ENCODE measurements at regions not wholly inside any gene's neighbourhood (a gene's known extent, or its start where the extent isn't known, plus 50 kb on each side); places are given as distances from the start of the nearest gene placed in this dataset.
"Not testable (repeated sequence)": the region's sequence is repeated elsewhere in the genome, so short reads cannot be mapped to it uniquely, and the experiment has no call there.

DNA sequence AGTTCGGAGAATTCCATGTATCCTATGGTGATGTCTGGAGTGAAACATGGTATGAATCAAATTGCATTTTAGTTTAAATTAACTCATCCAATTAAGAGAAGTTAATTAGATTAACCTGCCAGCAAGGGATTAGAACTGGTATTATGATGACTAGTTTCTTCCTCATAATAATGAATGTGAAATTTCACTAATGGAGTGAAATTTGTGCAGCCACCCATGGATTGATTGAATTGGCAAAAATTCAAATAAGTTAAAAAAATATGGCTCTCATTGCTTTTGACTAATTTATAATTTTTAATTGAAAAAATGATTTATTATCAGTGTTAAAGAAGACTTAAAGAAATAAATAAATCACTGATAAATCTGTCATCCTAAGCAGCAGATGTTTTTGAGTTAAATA lies 232.0 kb downstream of the KCNRG start:
- no peaks in the 10 kb centered on the region for H3K9me3 Mint-ChIP-seq (ENCODE audit: low read depth)
- H3K27me3 Mint-ChIP-seq: peaks cover 2% of the 10 kb centered on the region
- peaks cover 22% of the 10 kb centered on the region for H3K4me1 Mint-ChIP-seq (ENCODE audit: low read depth)
- peaks cover 4% of the 10 kb centered on the region for H3K36me3 Mint-ChIP-seq
- H3K4me3 Mint-ChIP-seq: no peak overlapping the region
- no peak overlapping the region for H3K27ac Mint-ChIP-seq

- H3K27ac Mint-ChIP-seq: no peak overlapping the region
- peaks cover 22% of the 10 kb centered on the region for H3K4me1 Mint-ChIP-seq (ENCODE audit: low read depth)
- peaks cover 2% of the 10 kb centered on the region for H3K27me3 Mint-ChIP-seq
- no peaks in the 10 kb centered on the region for H3K9me3 Mint-ChIP-seq (ENCODE audit: low read depth)
- no peak overlapping the region for H3K4me3 Mint-ChIP-seq
- peaks cover 4% of the 10 kb centered on the region for H3K36me3 Mint-ChIP-seq
Observed at GRCh38 chr13:50248516-50249143, 233.4 kb downstream of the KCNRG start.

GRCh38 chr13:50249144-50249521 lies 233.9 kb downstream of the KCNRG start:
- Mint-ChIP-seq H3K4me3 (no peak overlapping the region), H3K36me3 (peaks cover 4% of the 10 kb centered on the region), H3K27ac (no peak overlapping the region), H3K9me3 (ENCODE audit: low read depth) (no peaks in the 10 kb centered on the region), H3K4me1 (ENCODE audit: low read depth) (peaks cover 22% of the 10 kb centered on the region), H3K27me3 (peaks cover 2% of the 10 kb centered on the region)

- Mint-ChIP-seq H3K27me3 (peaks cover 2% of the 10 kb centered on the region), H3K36me3 (peaks cover 4% of the 10 kb centered on the region), H3K9me3 (ENCODE audit: low read depth) (no peaks in the 10 kb centered on the region), H3K27ac (no peak overlapping the region), H3K4me3 (no peak overlapping the region), H3K4me1 (ENCODE audit: low read depth) (peaks cover 12% of the 10 kb centered on the region)
Observed at GRCh38 chr13:50250401-50250800, 235.2 kb downstream of the KCNRG start.

DNA sequence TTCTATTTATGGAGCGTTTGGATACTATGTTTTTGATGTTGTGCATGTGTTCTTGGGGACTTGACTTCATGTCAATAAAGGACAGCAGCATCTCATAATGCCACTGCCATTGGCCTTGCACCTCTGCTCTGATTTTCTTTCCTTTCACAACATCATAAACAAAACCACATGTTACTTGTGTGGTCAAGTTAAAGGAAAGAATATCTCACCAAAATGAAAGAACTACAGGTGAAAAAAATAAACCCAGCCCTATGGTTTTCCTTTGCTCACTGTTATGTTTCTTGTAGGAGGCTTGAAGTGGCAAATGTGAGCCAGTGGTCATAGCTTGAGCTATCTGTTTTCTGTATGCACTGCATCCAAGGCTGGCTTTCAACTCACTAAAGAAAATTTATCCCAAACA lies 240.4 kb downstream of the KCNRG start:
- Mint-ChIP-seq H3K36me3 (peaks cover 2% of the 10 kb centered on the region), H3K4me1 (ENCODE audit: low read depth) (peaks cover 25% of the 10 kb centered on the region), H3K27me3 (no peaks in the 10 kb centered on the region), H3K9me3 (ENCODE audit: low read depth) (no peaks in the 10 kb centered on the region), H3K4me3 (no peak overlapping the region), H3K27ac (no peak overlapping the region)

GRCh38 chr13:50256536-50257321 lies 241.5 kb downstream of the KCNRG start:
- H3K27ac Mint-ChIP-seq; H3K36me3 Mint-ChIP-seq; H3K27me3 Mint-ChIP-seq; H3K9me3 Mint-ChIP-seq (ENCODE audit: low read depth); H3K4me3 Mint-ChIP-seq: not testable (repeated sequence)
- peaks cover 25% of the 10 kb centered on the region for H3K4me1 Mint-ChIP-seq (ENCODE audit: low read depth)

DNA sequence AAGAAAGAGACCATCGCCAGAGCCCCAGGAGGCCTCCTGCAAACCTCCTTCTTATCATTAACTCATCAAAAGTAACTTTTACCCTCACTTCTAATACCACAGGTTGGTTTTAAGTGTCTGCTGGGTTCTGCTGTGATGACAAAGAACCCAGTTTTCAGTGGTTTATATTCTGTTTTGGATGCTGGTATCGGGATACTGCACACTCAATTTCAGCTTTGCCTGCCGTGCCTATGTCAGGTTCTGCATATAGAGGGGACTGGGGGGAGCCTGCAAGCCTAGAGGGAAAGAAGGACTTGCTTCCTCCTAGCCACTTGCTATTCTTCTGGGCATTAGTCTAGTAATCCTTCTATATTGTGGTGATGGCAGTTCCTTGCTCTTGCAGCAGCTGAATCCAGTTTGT lies 242.4 kb downstream of the KCNRG start:
- no peak overlapping the region for H3K27ac Mint-ChIP-seq
- H3K9me3 Mint-ChIP-seq (ENCODE audit: low read depth): no peaks in the 10 kb centered on the region
- no peaks in the 10 kb centered on the region for H3K36me3 Mint-ChIP-seq
- H3K4me1 Mint-ChIP-seq (ENCODE audit: low read depth): peaks cover 25% of the 10 kb centered on the region
- H3K27me3 Mint-ChIP-seq: peaks cover 2% of the 10 kb centered on the region
- H3K4me3 Mint-ChIP-seq: no peak overlapping the region

DNA sequence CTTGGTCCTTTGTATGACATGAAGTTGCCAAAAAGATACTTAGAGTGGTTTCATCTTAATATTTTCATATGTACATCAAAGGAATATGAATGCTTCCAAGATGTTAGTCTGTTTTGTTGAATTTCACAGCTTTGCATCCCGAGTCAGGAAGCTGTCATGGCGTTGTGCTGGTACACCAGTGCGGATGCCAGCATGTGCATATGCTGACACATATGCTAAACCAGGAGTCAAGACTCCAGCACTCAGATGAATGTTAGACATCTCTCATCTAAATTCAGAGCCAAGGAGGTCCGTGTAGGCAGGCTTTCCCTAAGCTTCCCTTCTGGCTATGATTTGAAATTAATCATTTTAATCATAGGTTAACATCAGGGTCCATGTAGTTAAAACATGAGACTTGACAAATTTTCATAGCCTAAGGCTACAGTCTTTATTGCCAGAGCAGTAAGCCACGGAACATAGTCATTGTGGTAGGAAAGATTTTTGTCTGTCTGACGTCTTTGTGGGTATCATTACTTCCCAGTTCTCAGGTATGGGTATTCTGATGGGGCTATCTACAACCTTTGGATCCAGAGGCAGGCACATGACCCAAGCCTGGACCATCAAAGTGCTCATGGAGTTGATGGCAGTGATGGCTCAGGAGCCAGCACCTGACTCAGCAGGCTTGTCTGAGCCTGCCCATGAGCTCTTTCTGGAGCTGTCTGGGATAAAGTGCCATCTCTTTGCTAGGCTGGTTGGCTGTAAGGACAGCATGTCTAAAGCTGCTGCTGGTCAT lies 246.1 kb downstream of the KCNRG start:
- Mint-ChIP-seq H3K27me3 (peaks cover 2% of the 10 kb centered on the region), H3K4me3 (no peak overlapping the region), H3K27ac (no peak overlapping the region), H3K9me3 (ENCODE audit: low read depth) (no peaks in the 10 kb centered on the region), H3K4me1 (ENCODE audit: low read depth) (peaks cover 16% of the 10 kb centered on the region), H3K36me3 (no peaks in the 10 kb centered on the region)

DNA sequence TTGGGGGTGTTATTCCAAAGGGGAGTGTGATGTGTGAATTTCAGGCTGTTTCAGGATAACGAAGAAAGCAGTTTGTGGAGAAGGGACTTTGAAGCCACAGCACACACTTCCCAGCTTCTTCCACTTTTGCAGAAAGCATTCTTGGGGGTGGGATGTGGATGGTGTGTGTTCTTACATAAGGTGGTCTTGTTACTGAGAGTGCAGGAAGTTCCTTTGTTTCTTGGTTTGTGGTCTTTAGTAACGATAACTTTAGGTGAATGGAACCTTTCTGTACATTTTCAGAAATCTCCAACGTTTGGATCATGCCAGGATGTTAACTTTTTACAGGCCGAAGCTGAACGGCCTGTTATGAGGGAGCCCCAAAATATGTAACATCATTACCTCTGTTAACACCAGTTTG lies 251.8 kb downstream of the KCNRG start:
- no peaks in the 10 kb centered on the region for H3K4me1 Mint-ChIP-seq (ENCODE audit: low read depth)
- H3K36me3 Mint-ChIP-seq: no peaks in the 10 kb centered on the region
- H3K4me3 Mint-ChIP-seq: no peak overlapping the region
- peaks cover 2% of the 10 kb centered on the region for H3K27me3 Mint-ChIP-seq
- no peak overlapping the region for H3K27ac Mint-ChIP-seq
- H3K9me3 Mint-ChIP-seq (ENCODE audit: low read depth): no peaks in the 10 kb centered on the region

DNA sequence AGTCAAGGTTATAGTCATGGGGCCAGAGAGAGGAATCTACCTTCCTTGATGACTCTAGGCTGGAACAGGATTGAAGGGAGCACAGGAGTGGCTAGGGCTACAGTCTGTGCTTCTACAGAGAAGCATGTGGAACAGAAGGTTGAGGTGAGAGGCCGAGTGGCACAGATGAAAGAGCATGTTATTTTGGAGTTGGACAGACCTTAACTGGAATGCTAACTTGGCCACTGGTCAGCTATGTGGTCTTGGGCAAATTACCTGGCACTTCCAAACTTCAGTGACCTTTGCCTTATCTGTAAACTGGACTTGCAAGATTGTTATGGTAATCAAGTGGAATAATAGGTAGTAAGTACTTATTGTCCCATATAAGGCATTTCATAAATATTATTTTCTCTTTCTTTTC lies 252.7 kb downstream of the KCNRG start:
- Mint-ChIP-seq H3K4me1 (ENCODE audit: low read depth) (no peaks in the 10 kb centered on the region), H3K27me3 (peaks cover 2% of the 10 kb centered on the region), H3K27ac (no peak overlapping the region), H3K9me3 (ENCODE audit: low read depth) (no peaks in the 10 kb centered on the region), H3K4me3 (no peak overlapping the region), H3K36me3 (no peaks in the 10 kb centered on the region)

DNA sequence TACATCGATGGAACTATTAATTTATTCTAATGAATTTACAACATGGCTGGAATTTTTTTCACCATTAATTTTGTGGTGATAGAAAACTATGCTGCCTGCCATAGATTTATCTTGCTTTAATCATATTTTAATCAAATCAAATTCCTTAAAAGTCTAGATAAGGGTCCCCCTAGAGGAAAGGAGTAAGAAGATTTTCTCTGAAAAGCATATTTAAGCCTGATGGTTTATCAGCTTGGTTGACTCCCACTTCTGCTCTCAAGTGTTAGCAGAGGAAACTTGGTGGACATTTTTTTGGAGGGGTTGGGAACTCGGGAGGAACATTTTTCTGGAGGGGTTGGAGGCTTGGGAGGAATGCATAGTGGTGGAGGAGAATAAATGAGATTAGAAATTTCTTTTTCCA lies 253.3 kb downstream of the KCNRG start:
- Mint-ChIP-seq H3K4me3 (no peak overlapping the region), H3K27me3 (peaks cover 2% of the 10 kb centered on the region), H3K9me3 (ENCODE audit: low read depth) (no peaks in the 10 kb centered on the region), H3K4me1 (ENCODE audit: low read depth) (no peaks in the 10 kb centered on the region), H3K36me3 (no peaks in the 10 kb centered on the region), H3K27ac (no peak overlapping the region)

- Mint-ChIP-seq H3K4me1 (ENCODE audit: low read depth) (no peaks in the 10 kb centered on the region), H3K27ac (no peak overlapping the region), H3K36me3 (peaks cover 6% of the 10 kb centered on the region), H3K27me3 (peaks cover 2% of the 10 kb centered on the region), H3K4me3 (no peak overlapping the region), H3K9me3 (ENCODE audit: low read depth) (peaks cover 5% of the 10 kb centered on the region)
Observed at GRCh38 chr13:50274181-50274580, 258.9 kb downstream of the KCNRG start.

GRCh38 chr13:50275392-50276063 lies 260.3 kb downstream of the KCNRG start:
- Mint-ChIP-seq H3K27ac (no peak overlapping the region), H3K27me3 (peaks cover 2% of the 10 kb centered on the region), H3K9me3 (ENCODE audit: low read depth) (peaks cover 5% of the 10 kb centered on the region), H3K36me3 (peaks cover 6% of the 10 kb centered on the region), H3K4me3 (no peak overlapping the region), H3K4me1 (ENCODE audit: low read depth) (no peaks in the 10 kb centered on the region)

GRCh38 chr13:50276550-50276949 lies 261.3 kb downstream of the KCNRG start:
- Mint-ChIP-seq H3K27me3 (no peaks in the 10 kb centered on the region), H3K27ac (no peak overlapping the region), H3K36me3 (peaks cover 6% of the 10 kb centered on the region), H3K4me1 (ENCODE audit: low read depth) (no peaks in the 10 kb centered on the region), H3K9me3 (ENCODE audit: low read depth) (peaks cover 5% of the 10 kb centered on the region), H3K4me3 (no peak overlapping the region)

DNA sequence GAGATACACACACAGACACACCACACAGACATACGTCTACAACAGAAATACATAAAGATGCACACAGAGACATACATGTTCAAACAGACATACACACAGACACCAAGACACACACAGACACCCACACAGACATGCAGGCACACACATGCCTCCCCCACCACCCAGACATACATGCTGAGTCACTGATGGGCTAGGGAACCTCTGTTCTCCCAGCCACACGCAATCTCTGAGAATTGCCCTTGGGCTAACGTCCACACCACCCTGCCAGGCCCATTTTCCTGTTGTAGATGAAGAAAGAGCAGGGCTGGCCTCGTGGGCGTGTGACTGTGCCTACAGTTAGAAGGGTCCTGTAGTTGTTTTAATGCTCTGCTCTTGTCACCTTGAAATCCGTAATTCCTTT lies 261.9 kb downstream of the KCNRG start:
- H3K4me3 Mint-ChIP-seq: no peak overlapping the region
- no peaks in the 10 kb centered on the region for H3K27me3 Mint-ChIP-seq
- no peaks in the 10 kb centered on the region for H3K4me1 Mint-ChIP-seq (ENCODE audit: low read depth)
- H3K9me3 Mint-ChIP-seq (ENCODE audit: low read depth): peaks cover 5% of the 10 kb centered on the region
- no peak overlapping the region for H3K27ac Mint-ChIP-seq
- peaks cover 6% of the 10 kb centered on the region for H3K36me3 Mint-ChIP-seq

All from activated naive CD8-positive, alpha-beta T cell (primary cell).